ENCODE measurements at regions not wholly inside any gene's neighbourhood (a gene's known extent, or its start where the extent isn't known, plus 50 kb on each side); places are given as distances from the start of the nearest gene placed in this dataset.

DNA sequence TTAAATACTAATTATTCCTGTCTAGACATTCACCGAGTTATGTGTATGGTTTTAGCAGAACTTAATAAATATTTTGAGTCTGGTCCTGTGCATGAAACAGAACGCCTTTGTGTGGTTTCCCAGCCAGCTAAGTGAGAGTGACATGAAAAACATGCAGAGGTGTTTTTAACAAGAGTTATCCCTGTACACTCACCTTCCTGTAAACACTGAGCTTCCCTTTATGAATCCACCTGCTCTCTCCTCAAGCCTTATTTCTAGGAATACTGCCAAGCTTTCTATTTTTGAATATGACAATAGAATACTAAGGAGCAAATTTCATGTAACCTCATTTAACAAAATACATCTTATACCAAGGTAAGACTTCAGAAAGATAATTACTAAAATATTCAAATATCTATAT lies 270.3 kb upstream of the CTSO start:
- DNase-seq (ENCODE audit: low spot score) (no peak), ATAC-seq (no peak)
- Histone ChIP-seq H3K9me2 (ENCODE audit: insufficient read depth) (peaks cover 6% of the 10 kb centered on the region; the same call in 1 of the 2 replicates), H3F3A (replicated peaks; ENCODE audit: low read depth) (no peaks in the 10 kb centered on the region), H3K4me1 (ENCODE audit: insufficient read depth) (no peaks in the 10 kb centered on the region), H3K4me3 (no peak overlapping the region), H4K20me1 (replicated peaks; ENCODE audit: insufficient read depth) (no peaks in the 10 kb centered on the region), H3K27ac (ENCODE audit: low read depth) (no peak overlapping the region), H3K27me3 (ENCODE audit: insufficient read depth) (no peaks in the 10 kb centered on the region), H3K79me2 (replicated peaks; ENCODE audit: insufficient read depth) (no peaks in the 10 kb centered on the region), H3K36me3 (ENCODE audit: insufficient read depth) (no peaks in the 10 kb centered on the region), H2AFZ (no peak overlapping the region), H3K4me2 (no peak overlapping the region)
- H3K36me3 Mint-ChIP-seq (ENCODE audit: low read depth), result peaks cover 12% of the 10 kb centered on the region
- H3K4me3 Mint-ChIP-seq, result no peak overlapping the region
- H3K4me1 Mint-ChIP-seq, result no peaks in the 10 kb centered on the region
- peaks cover 4% of the 10 kb centered on the region for H3K27me3 Mint-ChIP-seq (ENCODE audit: insufficient read depth, low read depth, poor library complexity)
- H3K9me3 Mint-ChIP-seq, result peaks cover 7% of the 10 kb centered on the region; the same call in 2 of the 3 replicates
- no peak overlapping the region for H3K27ac Mint-ChIP-seq
- TF ChIP-seq ZNF462 (CRISPR knock-in tag; IDR thresholded peaks at IDR 0.05), result no peak
- no peak for TF ChIP-seq STAT1 (IDR thresholded peaks at IDR 0.05; ENCODE audit: unreplicated experiment)
- no peak for TF ChIP-seq EZH2phosphoT487 (IDR thresholded peaks at IDR 0.05; ENCODE audit: unreplicated experiment)
- TF ChIP-seq POLR2AphosphoS5 (IDR thresholded peaks at IDR 0.05; ENCODE audit: low read depth), result no peak
- TF ChIP-seq CREB1 (CRISPR knock-in tag; IDR thresholded peaks at IDR 0.05; ENCODE audit: low read depth), result no peak
- TF ChIP-seq NANOG (IDR thresholded peaks at IDR 0.05; ENCODE audit: borderline replicate concordance), result no peak
- no peak for TF ChIP-seq EZH2 (IDR thresholded peaks at IDR 0.05; ENCODE audit: low read depth, unreplicated experiment)
- TF ChIP-seq ETS1 (IDR thresholded peaks at IDR 0.05), result no peak
- TF ChIP-seq ZNF114 (CRISPR knock-in tag; IDR thresholded peaks at IDR 0.05), result no peak
- no peak for TF ChIP-seq REST (IDR thresholded peaks at IDR 0.05; ENCODE audit: unreplicated experiment)
- no peak for TF ChIP-seq JUNB (IDR thresholded peaks at IDR 0.05; ENCODE audit: unreplicated experiment)
- TF ChIP-seq CTCF (conservative IDR thresholded peaks at IDR 0.05; ENCODE audit: low read depth in 2 of 2), result no peak
- no peak for TF ChIP-seq ZNF331 (CRISPR knock-in tag; IDR thresholded peaks at IDR 0.05; ENCODE audit: low read depth)

Data from GM23338 (cell line).